Kidney (tissue), 13 donors: ENCODE measurements at regions not wholly inside any gene's neighbourhood (a gene's known extent, or its start where the extent isn't known, plus 50 kb on each side); places are given as distances from the start of the nearest gene placed in this dataset.

Experiments
- DNase-seq, 5 donors: peaks; one replicate each; pipeline ENCODE4 v3.0.0-alpha.2; 2013 to 2020
- FAIRE-seq: peaks from 2 replicates; lab custom pipeline; 2012; peaks lifted over from hg19 to GRCh38; lab: Jason Lieb, UNC
- H3K27ac ChIP-seq, 2 donors: one replicate each; pipeline ENCODE4 v1.7.0; 2013; ENCODE audit warnings: low read depth in 2 of 2, low read length in 2 of 2, inconsistent platforms in 1 of 2
- H3K27me3 ChIP-seq: one replicate; pipeline ENCODE4 v1.7.1; 2013; ENCODE audit warnings: low read length, inconsistent platforms; ENCODE audit not compliant: control insufficient read depth, insufficient read depth
- H3K36me3 ChIP-seq, 3 donors: one replicate each; pipeline versions ENCODE4 v1.7.0 to v1.7.1; 2013; ENCODE audit warnings: low read length in 3 of 3, control low read depth in 1 of 3, inconsistent platforms in 1 of 3; ENCODE audit not compliant: insufficient read depth in 3 of 3, control insufficient read depth in 2 of 3
- H3K4me1 ChIP-seq, 3 donors: one replicate each; pipeline versions ENCODE4 v1.7.0 to v1.7.1; 2013; ENCODE audit warnings: low read length in 3 of 3, inconsistent platforms in 1 of 3, low read depth in 1 of 3; ENCODE audit not compliant: control insufficient read depth in 2 of 3, insufficient read depth in 2 of 3
- H3K4me3 ChIP-seq, 3 donors: one replicate each; pipeline versions ENCODE4 v1.7.0 to v1.8.1; 2013; ENCODE audit warnings: low read length in 3 of 3, control low read depth in 1 of 3, inconsistent platforms in 1 of 3
- H3K9ac ChIP-seq, 3 donors: one replicate each; pipeline versions ENCODE4 v1.7.0 to v1.7.1; 2013; ENCODE audit warnings: low read length in 3 of 3, control low read depth in 1 of 3, inconsistent platforms in 1 of 3
- H3K9me3 ChIP-seq, 3 donors: one replicate each; pipeline versions ENCODE4 v1.7.0 to v1.7.1; 2013; ENCODE audit warnings: low read length in 3 of 3, control low read depth in 1 of 3, inconsistent platforms in 1 of 3; ENCODE audit not compliant: control insufficient read depth in 2 of 3, insufficient read depth in 1 of 3
- CTCF ChIP-seq: IDR thresholded peaks from 3 replicates; pipeline ENCODE4 v1.5.1; 2012; ENCODE audit warnings: mild to moderate bottlenecking, moderate library complexity, borderline replicate concordance; ENCODE audit not compliant: insufficient read depth; ENCODE audit errors: extremely low read depth
- intact Hi-C: fragments of 100-400 bp; cut with DNase I; formaldehyde crosslinking; loops from one replicate; pipeline ENCODE4 v1.11.1; 2022
- donor health status: control.
- donor health status: control.
- donor health status: control.
- donor health status: control.
- donor health status: control.
- donor health status: DM: yes; HTN: yes; CAD: no.
- donor health status: Normal renal cell carcinoma (clear cell type).

- Histone ChIP-seq H3K9ac (no peak overlapping the region), H3K4me3 (no peak overlapping the region), H3K27ac (no peak overlapping the region), H3K9me3 (no peaks in the 10 kb centered on the region), H3K27me3 (no peaks in the 10 kb centered on the region), H3K4me1 (no peaks in the 10 kb centered on the region), H3K36me3 (no peaks in the 10 kb centered on the region)
- FAIRE-seq, result no peak
- TF ChIP-seq CTCF, result no peak
- intact Hi-C loops, result no loop called here
- no peak for DNase-seq
Measured at GRCh38 chr1:115558275-115558674, 83.5 kb upstream of the VANGL1 start.

GRCh38 chr1:115557715-115558114 lies 84.1 kb upstream of the VANGL1 start:
- DNase-seq, result no peak
- no peaks in the 10 kb centered on the region for H3K27me3 ChIP-seq
- H3K4me1 ChIP-seq, result no peaks in the 10 kb centered on the region
- H3K36me3 ChIP-seq, result no peaks in the 10 kb centered on the region
- no peaks in the 10 kb centered on the region for H3K9me3 ChIP-seq
- FAIRE-seq, result no peak
- intact Hi-C loops, result no loop called here
- no peak overlapping the region for H3K4me3 ChIP-seq
- TF ChIP-seq CTCF, result no peak
- H3K9ac ChIP-seq, result no peak overlapping the region
- H3K27ac ChIP-seq, result no peak overlapping the region

- Histone ChIP-seq H3K27ac (no peak overlapping the region), H3K9ac (no peak overlapping the region), H3K9me3 (no peaks in the 10 kb centered on the region), H3K27me3 (no peaks in the 10 kb centered on the region), H3K4me3 (no peak overlapping the region), H3K36me3 (no peaks in the 10 kb centered on the region), H3K4me1 (no peaks in the 10 kb centered on the region)
- FAIRE-seq (no peak), DNase-seq (no peak)
- intact Hi-C loops, result no loop called here
- no peak for TF ChIP-seq CTCF
Measured at GRCh38 chr1:115556236-115556635, 85.5 kb upstream of the VANGL1 start.

GRCh38 chr1:115555446-115555845 lies 86.3 kb upstream of the VANGL1 start:
- H3K4me1 ChIP-seq, result no peaks in the 10 kb centered on the region
- DNase-seq, result no peak
- no peaks in the 10 kb centered on the region for H3K36me3 ChIP-seq
- no peaks in the 10 kb centered on the region for H3K9me3 ChIP-seq
- H3K9ac ChIP-seq, result no peak overlapping the region
- FAIRE-seq, result no peak
- no peak overlapping the region for H3K27ac ChIP-seq
- intact Hi-C loops, result no loop called here
- H3K27me3 ChIP-seq, result no peaks in the 10 kb centered on the region
- no peak for TF ChIP-seq CTCF
- no peak overlapping the region for H3K4me3 ChIP-seq
